Kidney (tissue), 13 donors: ENCODE measurements at regions not wholly inside any gene's neighbourhood (a gene's known extent, or its start where the extent isn't known, plus 50 kb on each side); places are given as distances from the start of the nearest gene placed in this dataset.

ENCODE experiments used
- DNase-seq, 5 donors: peaks; one replicate each; pipeline ENCODE4 v3.0.0-alpha.2; 2013 to 2020
- FAIRE-seq: peaks from 2 replicates; lab custom pipeline; 2012; peaks lifted over from hg19 to GRCh38; lab: Jason Lieb, UNC
- H3K27ac ChIP-seq, 2 donors: one replicate each; pipeline ENCODE4 v1.7.0; 2013; ENCODE audit warnings: low read depth in 2 of 2, low read length in 2 of 2, inconsistent platforms in 1 of 2
- H3K27me3 ChIP-seq: one replicate; pipeline ENCODE4 v1.7.1; 2013; ENCODE audit warnings: low read length, inconsistent platforms; ENCODE audit not compliant: control insufficient read depth, insufficient read depth
- H3K36me3 ChIP-seq, 3 donors: one replicate each; pipeline versions ENCODE4 v1.7.0 to v1.7.1; 2013; ENCODE audit warnings: low read length in 3 of 3, control low read depth in 1 of 3, inconsistent platforms in 1 of 3; ENCODE audit not compliant: insufficient read depth in 3 of 3, control insufficient read depth in 2 of 3
- H3K4me1 ChIP-seq, 3 donors: one replicate each; pipeline versions ENCODE4 v1.7.0 to v1.7.1; 2013; ENCODE audit warnings: low read length in 3 of 3, inconsistent platforms in 1 of 3, low read depth in 1 of 3; ENCODE audit not compliant: control insufficient read depth in 2 of 3, insufficient read depth in 2 of 3
- H3K4me3 ChIP-seq, 3 donors: one replicate each; pipeline versions ENCODE4 v1.7.0 to v1.8.1; 2013; ENCODE audit warnings: low read length in 3 of 3, control low read depth in 1 of 3, inconsistent platforms in 1 of 3
- H3K9ac ChIP-seq, 3 donors: one replicate each; pipeline versions ENCODE4 v1.7.0 to v1.7.1; 2013; ENCODE audit warnings: low read length in 3 of 3, control low read depth in 1 of 3, inconsistent platforms in 1 of 3
- H3K9me3 ChIP-seq, 3 donors: one replicate each; pipeline versions ENCODE4 v1.7.0 to v1.7.1; 2013; ENCODE audit warnings: low read length in 3 of 3, control low read depth in 1 of 3, inconsistent platforms in 1 of 3; ENCODE audit not compliant: control insufficient read depth in 2 of 3, insufficient read depth in 1 of 3
- intact Hi-C: fragments of 100-400 bp; cut with DNase I; formaldehyde crosslinking; loops from one replicate; pipeline ENCODE4 v1.11.1; 2022
- TF ChIP-seq, protein P1 (sequence below): IDR thresholded peaks from 3 replicates; pipeline ENCODE4 v1.5.1; 2012; ENCODE audit warnings: mild to moderate bottlenecking, moderate library complexity, borderline replicate concordance; ENCODE audit not compliant: insufficient read depth; ENCODE audit errors: extremely low read depth
- donor health status: control.
- donor health status: control.
- donor health status: control.
- donor health status: control.
- donor health status: control.
- donor health status: DM: yes; HTN: yes; CAD: no.
- donor health status: Normal renal cell carcinoma (clear cell type).

DNA sequence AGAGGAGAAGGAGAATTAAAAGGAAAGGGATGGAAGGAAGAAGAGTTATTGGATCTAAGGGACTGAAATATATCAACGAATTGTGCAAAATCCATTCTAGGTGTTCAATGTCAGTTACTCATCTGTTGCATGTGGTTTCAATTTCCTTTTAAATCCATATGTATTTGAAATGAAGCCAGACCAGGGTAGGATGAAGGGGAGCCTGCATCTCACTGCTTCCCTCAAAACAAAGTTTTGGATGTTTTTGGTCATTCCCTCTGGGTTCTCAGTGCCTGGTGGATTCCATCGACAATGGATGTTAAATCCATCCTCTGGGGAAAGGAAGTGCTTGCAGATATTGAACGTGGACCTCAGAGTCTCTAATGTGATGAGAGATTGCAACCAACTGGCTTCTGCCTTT lies 103.5 kb upstream of the XYLT1 start:
- intact Hi-C loops: no loop called here
- no peak overlapping the region for H3K27ac ChIP-seq

DNA sequence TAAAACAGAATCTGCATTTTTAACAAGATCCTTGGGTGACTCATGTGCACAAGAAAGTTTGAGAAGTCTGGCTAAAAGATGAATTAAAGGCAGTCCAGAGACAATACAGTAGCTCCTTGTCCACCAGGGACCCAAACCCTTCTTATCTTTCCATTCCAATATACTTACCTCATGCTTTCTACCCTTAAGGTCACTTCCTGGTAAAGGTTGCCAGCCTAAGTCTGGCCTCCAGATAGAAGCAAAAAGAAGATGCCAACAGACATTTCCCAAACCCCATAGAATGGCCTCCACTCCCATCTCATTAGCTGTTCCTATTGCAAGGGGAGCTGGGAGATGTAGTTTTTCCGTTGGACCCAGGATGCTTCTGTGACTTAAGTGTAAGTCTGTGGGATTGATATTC lies 101.4 kb upstream of the XYLT1 start:
- Histone ChIP-seq H3K27me3 (no peaks in the 10 kb centered on the region), H3K9ac (no peak overlapping the region), H3K27ac (no peak overlapping the region), H3K4me3 (no peak overlapping the region), H3K36me3 (no peaks in the 10 kb centered on the region), H3K9me3 (no peaks in the 10 kb centered on the region), H3K4me1 (no peaks in the 10 kb centered on the region)
- no peak for FAIRE-seq
- DNase-seq: no peak
- intact Hi-C loops: no loop called here
- TF ChIP-seq, protein P1, sequence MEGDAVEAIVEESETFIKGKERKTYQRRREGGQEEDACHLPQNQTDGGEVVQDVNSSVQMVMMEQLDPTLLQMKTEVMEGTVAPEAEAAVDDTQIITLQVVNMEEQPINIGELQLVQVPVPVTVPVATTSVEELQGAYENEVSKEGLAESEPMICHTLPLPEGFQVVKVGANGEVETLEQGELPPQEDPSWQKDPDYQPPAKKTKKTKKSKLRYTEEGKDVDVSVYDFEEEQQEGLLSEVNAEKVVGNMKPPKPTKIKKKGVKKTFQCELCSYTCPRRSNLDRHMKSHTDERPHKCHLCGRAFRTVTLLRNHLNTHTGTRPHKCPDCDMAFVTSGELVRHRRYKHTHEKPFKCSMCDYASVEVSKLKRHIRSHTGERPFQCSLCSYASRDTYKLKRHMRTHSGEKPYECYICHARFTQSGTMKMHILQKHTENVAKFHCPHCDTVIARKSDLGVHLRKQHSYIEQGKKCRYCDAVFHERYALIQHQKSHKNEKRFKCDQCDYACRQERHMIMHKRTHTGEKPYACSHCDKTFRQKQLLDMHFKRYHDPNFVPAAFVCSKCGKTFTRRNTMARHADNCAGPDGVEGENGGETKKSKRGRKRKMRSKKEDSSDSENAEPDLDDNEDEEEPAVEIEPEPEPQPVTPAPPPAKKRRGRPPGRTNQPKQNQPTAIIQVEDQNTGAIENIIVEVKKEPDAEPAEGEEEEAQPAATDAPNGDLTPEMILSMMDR: no peak

More for the DNA sequence above, 103.5 kb upstream of the XYLT1 start:
- H3K9ac ChIP-seq: no peak overlapping the region
- TF ChIP-seq, protein P1: no peak
- no peaks in the 10 kb centered on the region for H3K9me3 ChIP-seq
- DNase-seq (no peak), FAIRE-seq (no peak)
- no peaks in the 10 kb centered on the region for H3K36me3 ChIP-seq
- no peaks in the 10 kb centered on the region for H3K27me3 ChIP-seq
- no peak overlapping the region for H3K4me3 ChIP-seq
- H3K4me1 ChIP-seq: no peaks in the 10 kb centered on the region

DNA sequence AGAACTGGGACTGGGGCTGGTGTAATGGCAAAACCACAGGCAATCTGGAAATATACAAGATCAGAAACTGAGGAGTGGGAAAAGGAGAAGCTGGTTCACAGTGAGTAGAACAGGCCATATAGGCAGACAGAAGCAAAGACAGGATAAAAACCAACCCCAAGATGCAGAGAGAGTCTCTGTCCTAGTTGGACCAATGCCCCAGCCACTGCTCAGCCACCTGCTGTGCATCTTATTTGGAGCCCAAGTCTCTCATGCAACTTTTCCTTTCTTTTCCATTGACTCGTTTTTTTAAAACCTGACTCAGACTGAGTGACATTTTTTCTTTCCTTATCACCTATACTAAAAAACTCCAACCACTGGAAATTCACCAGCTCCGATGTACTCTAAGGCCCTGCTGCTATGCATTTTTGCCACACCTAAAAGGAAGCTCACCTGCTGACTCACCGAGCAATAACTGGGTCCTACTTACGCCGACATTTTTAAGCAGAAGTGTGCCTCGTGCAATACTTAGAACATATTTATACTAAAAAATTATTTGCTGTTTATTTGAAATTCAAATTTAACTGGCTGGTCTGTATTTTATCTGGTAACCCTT lies 100.8 kb upstream of the XYLT1 start:
- DNase-seq (no peak), FAIRE-seq (no peak)
- Histone ChIP-seq H3K9me3 (no peaks in the 10 kb centered on the region), H3K4me3 (no peak overlapping the region), H3K9ac (no peak overlapping the region), H3K36me3 (no peaks in the 10 kb centered on the region), H3K27ac (no peak overlapping the region), H3K27me3 (no peaks in the 10 kb centered on the region), H3K4me1 (no peaks in the 10 kb centered on the region)
- TF ChIP-seq, protein P1: no peak
- intact Hi-C loops: no loop called here

DNA sequence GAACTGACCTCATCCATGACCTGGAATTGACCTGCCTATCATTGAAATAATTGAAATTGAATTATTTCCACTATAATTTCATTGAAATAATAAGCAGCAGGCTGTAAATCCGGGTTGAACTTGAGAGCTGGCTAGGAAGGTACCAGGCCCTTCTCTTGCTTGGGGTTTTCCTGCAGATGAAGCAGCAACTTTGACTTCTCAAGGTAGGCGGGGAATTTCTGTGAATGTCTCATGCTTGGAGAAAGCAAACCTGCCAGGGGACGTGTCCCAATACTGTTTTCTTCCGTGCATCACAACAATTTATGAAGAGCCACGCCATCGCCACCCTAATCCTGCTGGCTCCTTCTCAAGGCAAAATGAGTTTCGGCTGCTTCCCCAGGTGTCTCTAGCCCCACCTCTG lies 97.5 kb upstream of the XYLT1 start:
- Histone ChIP-seq H3K4me1 (no peaks in the 10 kb centered on the region), H3K36me3 (no peaks in the 10 kb centered on the region), H3K27me3 (no peaks in the 10 kb centered on the region), H3K4me3 (no peak overlapping the region), H3K9ac (no peak overlapping the region), H3K9me3 (peaks cover 0 to 3% (median 0%) of the 10 kb centered on the region in 3 donors), H3K27ac (no peak overlapping the region)
- FAIRE-seq: no peak
- no peak for DNase-seq
- intact Hi-C loops: no loop called here
- TF ChIP-seq, protein P1: no peak
